Neural progenitor cell (in vitro differentiated cells): ENCODE measurements at regions not wholly inside any gene's neighbourhood (a gene's known extent, or its start where the extent isn't known, plus 50 kb on each side); places are given as distances from the start of the nearest gene placed in this dataset.

ENCODE experiments used
- DNase-seq: peaks from one replicate; pipeline ENCODE4 v3.0.0-alpha.2; 2016; ENCODE audit warnings: low spot score
- H2AFZ ChIP-seq: fragments of 200-600 bp; sonication (generic); replicated peaks from 2 replicates; pipeline ENCODE4 v1.6.1; 2016; ENCODE audit warnings: antibody characterized with exemption
- H3F3A ChIP-seq: fragments of 200-600 bp; sonication (generic); 2 replicates; pipeline ENCODE4 v1.6.1; 2016; ENCODE audit warnings: antibody characterized with exemption, low read depth
- H3K27ac ChIP-seq: fragments of 200-600 bp; sonication (generic); 2 replicates; pipeline ENCODE4 v1.5.1; 2016; ENCODE audit warnings: mild to moderate bottlenecking
- H3K27me3 ChIP-seq: fragments of 200-600 bp; sonication (generic); 2 replicates; pipeline ENCODE4 v1.6.1; 2016; ENCODE audit warnings: mild to moderate bottlenecking, moderate library complexity
- H3K36me3 ChIP-seq: fragments of 200-600 bp; sonication (generic); 2 replicates; pipeline ENCODE4 v1.5.1; 2016
- H3K4me1 ChIP-seq: fragments of 200-600 bp; sonication (generic); 2 replicates; pipeline ENCODE4 v1.6.1; 2016; ENCODE audit warnings: mixed run types
- H3K4me2 ChIP-seq: fragments of 200-600 bp; sonication (generic); 2 replicates; pipeline ENCODE4 v1.6.1; 2016
- H3K4me3 ChIP-seq: fragments of 200-600 bp; sonication (generic); 2 replicates; pipeline ENCODE4 v1.5.1; 2016
- H3K79me2 ChIP-seq: fragments of 200-600 bp; sonication (generic); 2 replicates; pipeline ENCODE4 v1.6.1; 2016; ENCODE audit warnings: low read depth
- H3K9ac ChIP-seq: fragments of 200-600 bp; sonication (generic); 2 replicates; pipeline ENCODE4 v1.6.1; 2016
- H3K9me3 ChIP-seq: fragments of 200-600 bp; sonication (generic); 2 replicates; pipeline ENCODE4 v1.5.1; 2016; ENCODE audit warnings: low read depth
- H4K20me1 ChIP-seq: fragments of 200-600 bp; sonication (generic); 2 replicates; pipeline ENCODE4 v1.6.1; 2016; ENCODE audit warnings: low read depth
- H3K27ac Mint-ChIP-seq: 3 replicates; pipeline ENCODE4 v1.8.0; 2021; ENCODE audit warnings: mixed read lengths
- H3K27me3 Mint-ChIP-seq: 2 replicates; pipeline ENCODE4 v1.8.0; 2022; ENCODE audit warnings: low read depth, mild to moderate bottlenecking, inconsistent platforms, moderate library complexity, mixed read lengths; ENCODE audit not compliant: insufficient read depth
- H3K36me3 Mint-ChIP-seq: 3 replicates; pipeline ENCODE4 v1.8.0; 2021; ENCODE audit warnings: mixed read lengths
- H3K4me1 Mint-ChIP-seq: 3 replicates; pipeline ENCODE4 v1.8.0; 2021; ENCODE audit warnings: mixed read lengths
- H3K4me3 Mint-ChIP-seq: 3 replicates; pipeline ENCODE4 v1.8.0; 2021; ENCODE audit warnings: mild to moderate bottlenecking, moderate library complexity, mixed read lengths
- H3K9me3 Mint-ChIP-seq: 3 replicates; pipeline ENCODE4 v1.8.0; 2020; ENCODE audit warnings: mixed read lengths
- EZH2 ChIP-seq: fragments of 200-600 bp; sonication (generic); IDR thresholded peaks from 2 replicates; pipeline ENCODE4 v1.6.1; 2017; ENCODE audit warnings: antibody characterized with exemption, mild to moderate bottlenecking, moderate library complexity
- EZH2phosphoT487 ChIP-seq: fragments of 200-600 bp; sonication (generic); IDR thresholded peaks from 2 replicates; pipeline ENCODE4 v1.6.1; 2017; ENCODE audit warnings: antibody characterized with exemption
- TF ChIP-seq, protein P1 (sequence below): fragments of 200-600 bp; sonication (generic); IDR thresholded peaks from 2 replicates; pipeline ENCODE4 v1.5.1; 2017; ENCODE audit warnings: antibody characterized with exemption, mild to moderate bottlenecking

DNA sequence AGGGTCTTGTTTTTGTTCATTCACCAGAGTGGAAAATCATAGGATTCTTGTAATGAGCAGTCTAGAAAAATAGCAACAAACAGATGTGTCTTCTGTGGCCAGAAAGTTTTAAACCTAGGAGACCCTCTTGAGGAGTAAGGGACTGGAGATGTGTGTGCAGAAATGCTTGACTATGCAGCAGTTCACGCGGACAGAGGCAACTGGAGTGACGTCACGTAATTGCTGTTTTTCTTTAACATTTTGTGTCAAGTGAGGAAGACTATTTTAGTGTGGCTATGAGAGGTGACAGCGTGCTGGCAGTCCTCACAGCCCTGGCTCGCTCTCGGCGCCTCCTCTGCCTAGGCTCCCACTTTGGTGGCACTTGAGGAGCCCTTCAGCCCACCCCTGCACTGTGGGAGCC, 163.1 kb upstream of the PTCH1 start:
- Histone ChIP-seq H3K9ac (no peak overlapping the region), H4K20me1 (no peaks in the 10 kb centered on the region), H3K36me3 (no peaks in the 10 kb centered on the region), H3K4me2 (no peak overlapping the region), H3K27me3 (no peaks in the 10 kb centered on the region), H3K79me2 (no peaks in the 10 kb centered on the region), H3K27ac (no peak overlapping the region), H3F3A (no peaks in the 10 kb centered on the region), H3K4me1 (no peaks in the 10 kb centered on the region), H3K9me3 (no peaks in the 10 kb centered on the region), H2AFZ (no peak overlapping the region), H3K4me3 (no peak overlapping the region)
- Mint-ChIP-seq H3K4me1 (no peaks in the 10 kb centered on the region), H3K27me3 (peaks cover 4% of the 10 kb centered on the region), H3K27ac (no peak overlapping the region), H3K4me3 (no peak overlapping the region), H3K36me3 (peaks cover 2% of the 10 kb centered on the region), H3K9me3 (peaks cover 13% of the 10 kb centered on the region)
- TF ChIP-seq EZH2, result no peak
- TF ChIP-seq EZH2phosphoT487, result no peak
- TF ChIP-seq, protein P1, sequence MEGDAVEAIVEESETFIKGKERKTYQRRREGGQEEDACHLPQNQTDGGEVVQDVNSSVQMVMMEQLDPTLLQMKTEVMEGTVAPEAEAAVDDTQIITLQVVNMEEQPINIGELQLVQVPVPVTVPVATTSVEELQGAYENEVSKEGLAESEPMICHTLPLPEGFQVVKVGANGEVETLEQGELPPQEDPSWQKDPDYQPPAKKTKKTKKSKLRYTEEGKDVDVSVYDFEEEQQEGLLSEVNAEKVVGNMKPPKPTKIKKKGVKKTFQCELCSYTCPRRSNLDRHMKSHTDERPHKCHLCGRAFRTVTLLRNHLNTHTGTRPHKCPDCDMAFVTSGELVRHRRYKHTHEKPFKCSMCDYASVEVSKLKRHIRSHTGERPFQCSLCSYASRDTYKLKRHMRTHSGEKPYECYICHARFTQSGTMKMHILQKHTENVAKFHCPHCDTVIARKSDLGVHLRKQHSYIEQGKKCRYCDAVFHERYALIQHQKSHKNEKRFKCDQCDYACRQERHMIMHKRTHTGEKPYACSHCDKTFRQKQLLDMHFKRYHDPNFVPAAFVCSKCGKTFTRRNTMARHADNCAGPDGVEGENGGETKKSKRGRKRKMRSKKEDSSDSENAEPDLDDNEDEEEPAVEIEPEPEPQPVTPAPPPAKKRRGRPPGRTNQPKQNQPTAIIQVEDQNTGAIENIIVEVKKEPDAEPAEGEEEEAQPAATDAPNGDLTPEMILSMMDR, result no peak
- no peak for DNase-seq

- TF ChIP-seq EZH2, result no peak
- TF ChIP-seq EZH2phosphoT487, result no peak
- H3K9me3 ChIP-seq, result no peaks in the 10 kb centered on the region
These were observed 162.0 kb upstream of the PTCH1 start for GRCh38 chr9:95678759-95679158.

GRCh38 chr9:95670122-95670521, 153.4 kb upstream of the PTCH1 start:
- no peak for DNase-seq
- Mint-ChIP-seq H3K4me1 (peaks cover 12% of the 10 kb centered on the region), H3K4me3 (no peak overlapping the region), H3K27ac (peak overlapping the region; percentile 14), H3K36me3 (no peaks in the 10 kb centered on the region), H3K27me3 (no peaks in the 10 kb centered on the region), H3K9me3 (peaks cover 2% of the 10 kb centered on the region)
- Histone ChIP-seq H3K79me2 (no peaks in the 10 kb centered on the region), H4K20me1 (no peaks in the 10 kb centered on the region), H3K4me3 (no peak overlapping the region), H3F3A (no peaks in the 10 kb centered on the region), H3K9me3 (no peaks in the 10 kb centered on the region), H3K36me3 (no peaks in the 10 kb centered on the region), H3K4me1 (peaks cover 12% of the 10 kb centered on the region), H3K27ac (no peak overlapping the region), H3K4me2 (no peak overlapping the region), H3K9ac (no peak overlapping the region), H3K27me3 (no peaks in the 10 kb centered on the region), H2AFZ (peak overlapping the region; percentile 88)
- TF ChIP-seq EZH2, result no peak
- TF ChIP-seq EZH2phosphoT487, result no peak

More at GRCh38 chr9:95678759-95679158, 162.0 kb upstream of the PTCH1 start:
- Histone ChIP-seq H3K27me3 (no peaks in the 10 kb centered on the region), H3K4me2 (no peak overlapping the region), H3K9ac (no peak overlapping the region), H3F3A (no peaks in the 10 kb centered on the region), H3K4me3 (no peak overlapping the region), H2AFZ (no peak overlapping the region), H3K36me3 (no peaks in the 10 kb centered on the region), H3K4me1 (no peaks in the 10 kb centered on the region), H4K20me1 (no peaks in the 10 kb centered on the region), H3K27ac (no peak overlapping the region), H3K79me2 (no peaks in the 10 kb centered on the region)
- DNase-seq, result no peak
- no peak overlapping the region for H3K4me3 Mint-ChIP-seq
- peaks cover 13% of the 10 kb centered on the region for H3K9me3 Mint-ChIP-seq
- peaks cover 4% of the 10 kb centered on the region for H3K27me3 Mint-ChIP-seq
- no peaks in the 10 kb centered on the region for H3K4me1 Mint-ChIP-seq
- H3K36me3 Mint-ChIP-seq, result peaks cover 2% of the 10 kb centered on the region
- no peak overlapping the region for H3K27ac Mint-ChIP-seq

DNA sequence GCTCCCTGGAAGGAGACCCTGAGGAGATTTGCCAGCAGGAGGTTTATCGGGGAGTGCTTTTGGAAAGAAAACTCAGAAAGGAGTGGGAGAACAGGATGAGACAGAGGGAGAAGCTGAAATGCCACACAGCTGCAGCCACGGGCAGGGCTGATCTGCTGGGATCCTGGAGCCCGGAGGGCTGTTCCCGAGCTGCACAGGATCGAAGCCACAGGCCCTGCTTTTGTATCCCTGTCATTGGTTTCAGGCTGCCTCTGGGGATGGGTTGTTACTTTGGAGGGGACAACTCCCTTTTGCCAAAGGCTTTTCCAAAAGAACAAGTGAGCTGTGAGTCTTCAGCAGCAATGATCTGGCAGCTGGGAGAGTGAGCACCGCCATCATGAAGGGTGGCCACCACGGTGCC, 152.5 kb upstream of the PTCH1 start:
- Histone ChIP-seq H3F3A (no peaks in the 10 kb centered on the region), H3K36me3 (no peaks in the 10 kb centered on the region), H3K27ac (no peak overlapping the region), H3K4me3 (no peak overlapping the region), H4K20me1 (no peaks in the 10 kb centered on the region), H3K79me2 (no peaks in the 10 kb centered on the region), H3K4me1 (peaks cover 12% of the 10 kb centered on the region), H3K9ac (no peak overlapping the region), H3K4me2 (no peak overlapping the region), H3K9me3 (no peaks in the 10 kb centered on the region), H3K27me3 (no peaks in the 10 kb centered on the region), H2AFZ (peak overlapping the region; percentile 88)
- Mint-ChIP-seq H3K36me3 (no peaks in the 10 kb centered on the region), H3K9me3 (peaks cover 2% of the 10 kb centered on the region), H3K27ac (no peak overlapping the region), H3K4me1 (peaks cover 12% of the 10 kb centered on the region), H3K4me3 (no peak overlapping the region), H3K27me3 (no peaks in the 10 kb centered on the region)
- TF ChIP-seq EZH2, result no peak
- no peak for DNase-seq

GRCh38 chr9:95667789-95668188, 151.0 kb upstream of the PTCH1 start:
- Histone ChIP-seq H3K27ac (no peak overlapping the region), H4K20me1 (no peaks in the 10 kb centered on the region), H2AFZ (no peak overlapping the region), H3K9me3 (no peaks in the 10 kb centered on the region), H3K4me1 (peaks cover 12% of the 10 kb centered on the region), H3K79me2 (no peaks in the 10 kb centered on the region), H3K27me3 (no peaks in the 10 kb centered on the region), H3K36me3 (no peaks in the 10 kb centered on the region), H3K9ac (no peak overlapping the region), H3K4me2 (no peak overlapping the region), H3K4me3 (no peak overlapping the region), H3F3A (no peaks in the 10 kb centered on the region)
- no peak for DNase-seq
- Mint-ChIP-seq H3K4me1 (peaks cover 12% of the 10 kb centered on the region), H3K36me3 (no peaks in the 10 kb centered on the region), H3K27ac (no peak overlapping the region), H3K9me3 (peaks cover 2% of the 10 kb centered on the region), H3K4me3 (no peak overlapping the region), H3K27me3 (no peaks in the 10 kb centered on the region)
- no peak for TF ChIP-seq EZH2phosphoT487
- TF ChIP-seq, protein P1, result no peak
- no peak for TF ChIP-seq EZH2
